ENCODE measurements at regions not wholly inside any gene's neighbourhood (a gene's known extent, or its start where the extent isn't known, plus 50 kb on each side); places are given as distances from the start of the nearest gene placed in this dataset.

DNA sequence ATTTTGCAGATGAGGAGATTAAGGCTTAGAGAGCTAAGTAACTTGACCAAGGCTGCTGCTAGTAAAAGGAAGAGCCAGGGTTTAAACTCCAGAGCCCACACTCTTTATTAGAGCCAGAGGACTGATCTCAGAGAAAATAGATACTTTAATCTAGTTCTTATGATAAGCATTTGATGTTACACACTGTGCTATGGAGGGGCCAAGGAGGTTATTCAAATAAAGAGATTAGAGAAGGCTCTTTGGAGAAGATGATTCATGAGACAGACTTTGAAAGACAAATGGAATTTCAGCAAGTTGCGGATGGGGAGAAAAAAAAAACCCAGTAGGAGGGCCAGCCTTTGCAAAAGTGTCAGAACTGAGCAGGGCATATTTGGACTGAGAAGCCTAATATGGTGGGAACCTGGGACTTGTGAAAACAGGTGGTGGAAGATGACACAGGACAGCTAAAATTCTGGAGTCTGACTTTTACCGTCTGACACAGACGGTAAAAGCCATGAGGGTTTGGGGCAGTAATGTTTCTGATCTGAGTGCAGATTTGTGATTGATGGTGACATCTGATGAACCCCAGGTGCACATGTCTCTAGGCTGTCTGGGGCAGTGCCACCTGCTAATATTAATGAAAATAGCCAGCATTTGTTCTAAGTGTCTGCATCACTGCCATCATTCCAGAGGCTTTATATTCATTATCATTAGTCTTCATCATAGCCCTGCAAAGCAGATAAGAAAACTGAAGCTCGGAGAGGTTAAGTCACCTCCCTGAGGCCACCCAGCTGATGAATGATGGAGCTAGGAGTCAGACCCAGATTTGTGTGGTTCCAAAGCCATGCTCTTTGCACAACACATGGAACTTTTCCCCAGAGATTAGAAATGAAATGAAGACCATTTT, 65.3 kb upstream of the CXCL14 start:
- in situ Hi-C loops (cut with MboI; ENCODE audit: low pct_unique_long_range_greater_than_20kb, low sequenced_read_pairs, unreplicated experiment) = no loop called here
- no peak for DNase-seq (ENCODE audit: low spot score)
- TF ChIP-seq, protein P1, sequence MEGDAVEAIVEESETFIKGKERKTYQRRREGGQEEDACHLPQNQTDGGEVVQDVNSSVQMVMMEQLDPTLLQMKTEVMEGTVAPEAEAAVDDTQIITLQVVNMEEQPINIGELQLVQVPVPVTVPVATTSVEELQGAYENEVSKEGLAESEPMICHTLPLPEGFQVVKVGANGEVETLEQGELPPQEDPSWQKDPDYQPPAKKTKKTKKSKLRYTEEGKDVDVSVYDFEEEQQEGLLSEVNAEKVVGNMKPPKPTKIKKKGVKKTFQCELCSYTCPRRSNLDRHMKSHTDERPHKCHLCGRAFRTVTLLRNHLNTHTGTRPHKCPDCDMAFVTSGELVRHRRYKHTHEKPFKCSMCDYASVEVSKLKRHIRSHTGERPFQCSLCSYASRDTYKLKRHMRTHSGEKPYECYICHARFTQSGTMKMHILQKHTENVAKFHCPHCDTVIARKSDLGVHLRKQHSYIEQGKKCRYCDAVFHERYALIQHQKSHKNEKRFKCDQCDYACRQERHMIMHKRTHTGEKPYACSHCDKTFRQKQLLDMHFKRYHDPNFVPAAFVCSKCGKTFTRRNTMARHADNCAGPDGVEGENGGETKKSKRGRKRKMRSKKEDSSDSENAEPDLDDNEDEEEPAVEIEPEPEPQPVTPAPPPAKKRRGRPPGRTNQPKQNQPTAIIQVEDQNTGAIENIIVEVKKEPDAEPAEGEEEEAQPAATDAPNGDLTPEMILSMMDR (IDR thresholded peaks at IDR 0.05; ENCODE audit: extremely low read depth, insufficient read depth, missing control alignments) = no peak

DNA sequence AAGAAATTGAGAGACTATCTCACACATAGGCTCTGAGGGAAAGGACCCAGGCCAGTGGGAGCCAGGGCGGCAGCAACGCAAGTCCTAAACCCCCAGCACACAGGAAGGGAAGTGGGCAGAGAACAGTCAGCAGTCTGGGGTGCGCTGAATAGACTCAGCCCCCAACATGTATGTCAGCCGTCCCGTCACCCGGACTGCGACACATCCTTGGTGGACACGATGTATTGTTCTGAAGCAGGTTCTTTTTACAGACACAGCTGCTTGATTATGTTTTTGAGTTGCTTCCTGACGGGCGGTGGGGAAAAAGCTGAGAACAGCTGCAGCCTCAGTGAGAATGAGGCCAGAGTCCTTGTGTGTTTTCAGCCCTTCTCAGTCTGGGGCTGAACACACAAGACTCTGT, 64.1 kb upstream of the CXCL14 start:
- TF ChIP-seq, protein P1 (IDR thresholded peaks at IDR 0.05; ENCODE audit: extremely low read depth, insufficient read depth, missing control alignments) = no peak
- in situ Hi-C loops (cut with MboI; ENCODE audit: low pct_unique_long_range_greater_than_20kb, low sequenced_read_pairs, unreplicated experiment) = no loop called here
- no peak for DNase-seq (ENCODE audit: low spot score)

DNA sequence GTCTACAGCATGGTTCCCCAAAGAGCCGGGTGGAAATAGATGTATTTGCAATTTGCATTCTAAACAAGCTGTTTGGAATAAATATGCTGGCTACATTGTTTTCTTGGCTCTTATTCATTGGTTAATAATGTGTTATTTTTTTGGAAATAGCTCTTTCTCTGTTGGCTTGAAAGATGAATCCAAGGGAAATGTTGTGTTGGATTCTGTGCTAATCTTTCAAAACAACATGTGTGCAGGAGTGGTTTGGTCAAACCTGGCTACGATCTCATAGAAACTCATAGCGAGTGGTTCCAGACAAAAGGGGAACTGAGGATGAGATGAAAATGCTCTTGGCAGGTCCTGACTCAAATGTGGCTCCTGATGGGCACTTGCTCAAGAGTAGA, 63.7 kb upstream of the CXCL14 start:
- no peak for DNase-seq (ENCODE audit: low spot score)
- TF ChIP-seq, protein P1 (IDR thresholded peaks at IDR 0.05; ENCODE audit: extremely low read depth, insufficient read depth, missing control alignments) = no peak
- in situ Hi-C loops (cut with MboI; ENCODE audit: low pct_unique_long_range_greater_than_20kb, low sequenced_read_pairs, unreplicated experiment) = no loop called here

DNA sequence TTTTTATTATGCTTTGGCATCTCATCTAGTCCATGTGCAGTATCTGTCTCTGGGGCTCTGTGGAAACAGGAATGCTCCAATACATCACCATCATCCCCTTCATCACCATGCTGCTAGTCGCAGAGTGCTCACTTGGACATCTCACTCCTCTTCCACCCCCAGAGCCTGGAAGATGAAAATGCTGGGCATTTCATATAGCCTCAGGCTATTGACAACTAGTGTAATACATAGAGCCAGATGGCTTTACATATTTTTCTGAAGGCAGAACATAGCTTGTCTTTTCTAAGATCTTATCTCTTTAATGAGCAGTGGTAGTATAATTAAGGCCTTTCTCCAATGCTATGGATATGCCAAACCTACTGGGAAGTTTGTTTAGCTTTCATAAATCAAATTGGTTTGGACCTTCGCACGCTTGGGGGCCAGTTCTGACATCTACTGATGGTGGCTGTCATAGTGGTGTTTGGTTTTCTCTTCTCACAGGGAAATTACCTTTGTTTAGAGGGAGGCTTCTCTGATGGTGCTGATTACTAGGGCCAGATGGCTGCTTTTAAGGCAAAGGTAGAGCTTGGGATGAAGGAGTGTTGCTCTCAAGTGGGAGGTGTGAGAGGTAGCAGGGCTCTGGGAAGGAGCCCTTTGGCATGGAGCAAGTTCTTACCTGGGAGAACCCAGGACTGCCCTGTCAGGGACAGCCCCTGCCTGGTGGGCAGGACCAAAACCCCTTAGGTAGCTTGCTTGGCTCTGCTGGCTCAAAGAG, 63.1 kb upstream of the CXCL14 start:
- in situ Hi-C loops (cut with MboI; ENCODE audit: low pct_unique_long_range_greater_than_20kb, low sequenced_read_pairs, unreplicated experiment) = no loop called here
- DNase-seq (ENCODE audit: low spot score) = no peak

DNA sequence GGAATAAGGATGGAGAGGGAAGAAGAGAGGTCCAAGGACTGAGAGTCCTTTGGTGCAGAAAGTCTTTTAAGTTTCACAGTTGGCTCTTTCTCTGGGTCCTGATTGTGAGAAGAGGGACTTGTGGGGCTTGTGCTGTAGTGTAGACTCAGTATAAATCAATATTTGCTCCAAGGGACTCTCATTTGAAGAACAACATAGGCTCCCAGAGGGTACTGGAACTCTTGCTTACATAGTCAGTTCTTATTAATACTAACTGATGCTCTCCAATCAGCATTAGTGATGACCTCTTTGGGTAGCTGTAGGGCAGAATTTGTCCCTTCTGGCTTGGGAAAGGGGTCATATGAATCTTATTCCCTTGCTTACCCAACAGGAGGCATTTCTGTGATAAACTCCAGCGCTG, 62.5 kb upstream of the CXCL14 start:
- no peak for DNase-seq (ENCODE audit: low spot score)
- TF ChIP-seq, protein P1 (IDR thresholded peaks at IDR 0.05; ENCODE audit: extremely low read depth, insufficient read depth, missing control alignments) = no peak
- in situ Hi-C loops (cut with MboI; ENCODE audit: low pct_unique_long_range_greater_than_20kb, low sequenced_read_pairs, unreplicated experiment) = no loop called here

More for the DNA sequence above, 63.1 kb upstream of the CXCL14 start:
- TF ChIP-seq, protein P1 (IDR thresholded peaks at IDR 0.05; ENCODE audit: extremely low read depth, insufficient read depth, missing control alignments) = no peak

DNA sequence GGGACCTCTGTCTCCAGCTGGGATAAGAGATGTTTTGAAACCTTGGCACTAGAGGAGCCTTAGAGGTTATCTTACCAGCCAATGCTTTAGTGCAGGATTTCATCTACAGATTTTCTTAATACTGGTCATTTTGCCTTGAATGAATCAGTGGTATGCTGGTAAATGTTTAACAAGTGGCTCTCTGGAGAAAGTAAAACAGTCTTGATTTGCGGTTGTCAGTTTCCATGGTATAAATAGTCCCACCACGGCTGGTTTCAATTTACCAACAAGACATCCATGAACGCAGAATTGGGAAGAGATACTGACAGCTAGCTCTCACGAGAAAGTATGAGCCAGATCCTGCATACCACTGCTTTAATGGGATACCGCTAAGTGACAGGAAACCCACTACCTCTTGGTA, 56.7 kb upstream of the CXCL14 start:
- no peak for DNase-seq (ENCODE audit: low spot score)
- TF ChIP-seq, protein P1 (IDR thresholded peaks at IDR 0.05; ENCODE audit: extremely low read depth, insufficient read depth, missing control alignments) = no peak
- in situ Hi-C loops (cut with MboI; ENCODE audit: low pct_unique_long_range_greater_than_20kb, low sequenced_read_pairs, unreplicated experiment) = no loop called here

Measured in GM13977 (cell line).